SK-N-SH (cell line): ENCODE measurements at regions not wholly inside any gene's neighbourhood (a gene's known extent, or its start where the extent isn't known, plus 50 kb on each side); places are given as distances from the start of the nearest gene placed in this dataset.

Experiments
- CTCF ChIA-PET: fragments of 300-600, 350-600 bp; formaldehyde crosslinking; extraction: SDS; loops from one replicate; lab custom pipeline; 2021; lab: Yijun Ruan, JAX
- POLR2A ChIA-PET: fragments of 350-600 bp; sonication (Branson Sonifier 250); formaldehyde crosslinking; extraction: SDS; loops from one replicate; lab custom pipeline; 2020; ENCODE audit warnings: antibody characterized with exemption, inconsistent platforms; lab: Yijun Ruan, JAX
- DNase-seq: peaks from one replicate; pipeline ENCODE4 v3.0.0; 2012
- H2AFZ ChIP-seq: fragments of 200-600 bp; sonication (generic); 2 replicates; pipeline ENCODE4 v1.8.1; 2016; ENCODE audit warnings: antibody characterized with exemption, mild to moderate bottlenecking, low read depth
- H3F3A ChIP-seq: fragments of 200-600 bp; sonication (generic); replicated peaks from 2 replicates; pipeline ENCODE3; 2016; ENCODE audit warnings: antibody characterized with exemption, mild to moderate bottlenecking; ENCODE audit not compliant: insufficient read depth
- H3K27ac ChIP-seq, 2 experiments: fragments of 200-500 bp in 1 of 2; fragments of 200-600 bp in 1 of 2; sonication (Bioruptor generic) in 1 of 2; sonication (generic), shearing (Covaris generic) in 1 of 2; 2 replicates each; pipeline versions ENCODE4 v1.5.1 to v1.6.1; 2014 to 2016; ENCODE audit warnings: low read depth in 2 of 2, inconsistent platforms in 1 of 2, low read length in 1 of 2, mild to moderate bottlenecking in 1 of 2, mixed read lengths in 1 of 2
- H3K27me3 ChIP-seq: fragments of 200-600 bp; sonication (generic), shearing (Covaris generic); 2 replicates; pipeline ENCODE4 v1.6.1; 2016; ENCODE audit warnings: mixed run types; ENCODE audit not compliant: insufficient read depth
- H3K36me3 ChIP-seq, 2 experiments: fragments of 200-500 bp in 1 of 2; fragments of 200-600 bp in 1 of 2; sonication (Bioruptor generic) in 1 of 2; sonication (generic) in 1 of 2; replicated peaks in 1 of 2; 2 replicates each; pipeline versions ENCODE3 to v1.5.1; 2014 to 2016; ENCODE audit warnings: low read length in 1 of 2, mild to moderate bottlenecking in 1 of 2; ENCODE audit not compliant: insufficient read depth in 2 of 2, control insufficient read depth in 1 of 2
- H3K4me1 ChIP-seq, 2 experiments: fragments of 200-500 bp in 1 of 2; fragments of 200-600 bp in 1 of 2; sonication (Bioruptor generic) in 1 of 2; sonication (generic), shearing (Covaris generic) in 1 of 2; 2 replicates each; pipeline versions ENCODE4 v1.5.1 to v1.6.1; 2014 to 2016; ENCODE audit warnings: low read depth in 1 of 2, low read length in 1 of 2, mixed run types in 1 of 2; ENCODE audit not compliant: insufficient read depth in 2 of 2, control insufficient read depth in 1 of 2
- H3K4me2 ChIP-seq: fragments of 200-600 bp; sonication (generic), shearing (Covaris generic); 2 replicates; pipeline ENCODE4 v1.6.1; 2017; ENCODE audit warnings: mixed run types
- H3K4me3 ChIP-seq, 2 experiments: fragments of 200-500 bp in 1 of 2; fragments of 200-600 bp in 1 of 2; sonication (Bioruptor generic) in 1 of 2; sonication (generic), shearing (Covaris generic) in 1 of 2; 2 replicates each; pipeline versions ENCODE4 v1.5.1 to v1.8.1; 2014 to 2016; ENCODE audit warnings: low read depth in 2 of 2, inconsistent platforms in 1 of 2, low read length in 1 of 2, mild to moderate bottlenecking in 1 of 2, mixed read lengths in 1 of 2, moderate library complexity in 1 of 2
- H3K79me2 ChIP-seq: fragments of 200-600 bp; sonication (generic); 2 replicates; pipeline ENCODE4 v1.8.1; 2017; ENCODE audit warnings: mild to moderate bottlenecking; ENCODE audit not compliant: insufficient read depth
- H3K9ac ChIP-seq: fragments of 200-600 bp; sonication (generic); 2 replicates; pipeline ENCODE4 v1.6.1; 2017; ENCODE audit warnings: mixed run types
- H3K9me2 ChIP-seq: fragments of 200-600 bp; sonication (generic); 2 replicates; pipeline ENCODE4 v1.6.1; 2017; ENCODE audit warnings: mixed run types
- H3K9me3 ChIP-seq: fragments of 200-600 bp; sonication (generic); 2 replicates; pipeline ENCODE4 v1.6.1; 2017; ENCODE audit warnings: mixed run types, mild to moderate bottlenecking, moderate library complexity
- H4K20me1 ChIP-seq: fragments of 200-600 bp; sonication (generic); 2 replicates; pipeline ENCODE4 v1.6.1; 2017; ENCODE audit warnings: mild to moderate bottlenecking, mixed run types; ENCODE audit not compliant: insufficient read depth
- ELF1 ChIP-seq: IDR thresholded peaks from 2 replicates; pipeline ENCODE4 v1.4.0; 2012
- EP300 ChIP-seq, 2 experiments: IDR thresholded peaks; 2 replicates each; pipeline versions ENCODE4 v1.4.0 to v1.6.1; 2012; ENCODE audit warnings: borderline replicate concordance in 1 of 2, low read depth in 1 of 2, low read length in 1 of 2
- GABPA ChIP-seq: IDR thresholded peaks from 2 replicates; pipeline ENCODE4 v1.4.0; 2012; ENCODE audit warnings: low read depth, mild to moderate bottlenecking
- GATA2 ChIP-seq: sonication (generic); formaldehyde crosslinking; IDR thresholded peaks from 2 replicates; pipeline ENCODE4 v1.5.0; 2020; ENCODE audit warnings: mild to moderate bottlenecking, missing genetic modification reagents
- RAD21 ChIP-seq: IDR thresholded peaks from 2 replicates; pipeline ENCODE4 v1.6.1; 2012; ENCODE audit warnings: mild to moderate bottlenecking, low read length
- RCOR1 ChIP-seq: fragments of 150-350 bp; IDR thresholded peaks from 2 replicates; pipeline ENCODE4 v1.6.1; 2017; ENCODE audit warnings: antibody characterized with exemption, low read length
- REST ChIP-seq: IDR thresholded peaks from 2 replicates; pipeline ENCODE4 v1.6.1; 2012; ENCODE audit warnings: mild to moderate bottlenecking, low read depth, low read length, moderate library complexity
- SMC3 ChIP-seq: IDR thresholded peaks from 2 replicates; pipeline ENCODE4 v1.6.1; 2012; ENCODE audit warnings: low read depth, low read length, improper control_type of control experiment
- TEAD4 ChIP-seq: IDR thresholded peaks from 2 replicates; pipeline ENCODE4 v1.4.0; 2012; ENCODE audit warnings: mild to moderate bottlenecking, borderline replicate concordance; ENCODE audit not compliant: insufficient read depth
- USF2 ChIP-seq: fragments of 150-350 bp; IDR thresholded peaks from 2 replicates; pipeline ENCODE4 v1.6.1; 2017; ENCODE audit warnings: antibody characterized with exemption, low read length, low read depth, borderline replicate concordance
- ZBTB33 ChIP-seq: IDR thresholded peaks from 2 replicates; pipeline ENCODE4 v1.4.0; 2012; ENCODE audit warnings: low read depth, borderline replicate concordance

- Histone ChIP-seq H2AFZ (no peak overlapping the region), H3F3A (no peaks in the 10 kb centered on the region), H3K9me2 (peaks cover 7% of the 10 kb centered on the region; the same call in 1 of the 2 replicates), H4K20me1 (no peaks in the 10 kb centered on the region), H3K9ac (no peak overlapping the region), H3K4me3 (no peak overlapping the region), H3K4me2 (no peak overlapping the region), H3K27ac (no peak overlapping the region)
- no peak for TF ChIP-seq USF2
- no peak for TF ChIP-seq RAD21
- TF ChIP-seq RCOR1: no peak
- no peak for TF ChIP-seq GABPA
- no peak for TF ChIP-seq ZBTB33
- no peak for TF ChIP-seq GATA2
- no peak for TF ChIP-seq REST
- no peak for TF ChIP-seq ELF1
- TF ChIP-seq TEAD4: no peak
- TF ChIP-seq SMC3: no peak
- no peak for TF ChIP-seq EP300 (IDR thresholded peaks at IDR 0.05; ENCODE audit: borderline replicate concordance in 1 of 2, low read depth in 1 of 2, low read length in 1 of 2)
- TF ChIP-seq, all 33 proteins: peak for 0
- POLR2A ChIA-PET: no interaction called here
- no peaks in the 10 kb centered on the region for H3K36me3 ChIP-seq
- H3K79me2 ChIP-seq: no peaks in the 10 kb centered on the region
- H3K27me3 ChIP-seq: no peaks in the 10 kb centered on the region
- CTCF ChIA-PET: no interaction called here
- DNase-seq: no peak
- H3K9me3 ChIP-seq: no peaks in the 10 kb centered on the region
- H3K4me1 ChIP-seq: no peaks in the 10 kb centered on the region
These were observed 1395.0 kb downstream of the ZPLD1 start for GRCh38 chr3:103829723-103830326.
